K562 (cell line): ENCODE measurements at regions not wholly inside any gene's neighbourhood (a gene's known extent, or its start where the extent isn't known, plus 50 kb on each side); places are given as distances from the start of the nearest gene placed in this dataset.

Source experiments
- ATAC-seq: fragments of 200-7000 bp; cut with Tn5 transposase; 3 replicates; pipeline ENCODE4 v1.9.1; 2020; ENCODE audit warnings: moderate library complexity
- BruUV-seq: library from RNA; stranded (reverse); fragments of 400-500 nt; replicated peaks from 2 replicates; lab custom pipeline; 2021; lab: Mats Ljungman, UMichigan
- CTCF ChIA-PET: fragments of 300-600 bp; formaldehyde crosslinking; extraction: SDS; loops from one replicate; lab custom pipeline; 2021; ENCODE audit warnings: low intra/inter-chr PET ratio; lab: Yijun Ruan, JAX
- POLR2A ChIA-PET: fragments of 300-600, 350-650 bp; sonication (Branson Sonifier 250); formaldehyde crosslinking; extraction: SDS; loops from one replicate; lab custom pipeline; 2021; ENCODE audit warnings: antibody characterized with exemption, inconsistent platforms; lab: Yijun Ruan, JAX
- DNase-seq, 4 experiments: peaks; one replicate each; pipeline versions ENCODE4 v3.0.0 to v3.0.0-alpha.2; 2011 to 2018; ENCODE audit warnings: low spot score in 3 of 4, mixed read lengths in 3 of 4; ENCODE audit errors: extremely low read depth in 1 of 4
- FAIRE-seq: peaks from 2 replicates; lab custom pipeline; 2011; peaks lifted over from hg19 to GRCh38; lab: Jason Lieb, UNC
- H2AFZ ChIP-seq: 2 replicates; pipeline ENCODE4 v1.6.0; 2011; ENCODE audit warnings: low read depth, low read length, control low read depth, inconsistent platforms
- H3K27ac ChIP-seq: fragments of 200-600 bp; 3 replicates; pipeline ENCODE4 v1.8.0; 2011; ENCODE audit warnings: low read depth, mild to moderate bottlenecking, control low read depth, inconsistent platforms, low read length, moderate library complexity, mixed read lengths; ENCODE audit errors: extremely low read depth
- H3K27me3 ChIP-seq, 2 experiments: fragments of 300-600 bp in 1 of 2; 2 replicates in 1 of 2; 3 replicates in 1 of 2; pipeline versions ENCODE4 v1.6.0 to v1.8.0; 2011; ENCODE audit warnings: inconsistent platforms in 2 of 2, low read length in 2 of 2, mild to moderate bottlenecking in 1 of 2, mixed read lengths in 1 of 2, moderate library complexity in 1 of 2; ENCODE audit not compliant: control insufficient read depth in 2 of 2, insufficient read depth in 2 of 2
- H3K36me3 ChIP-seq: fragments of 300-600 bp; 3 replicates; pipeline ENCODE4 v1.8.0; 2011; ENCODE audit warnings: mild to moderate bottlenecking, low read length, inconsistent platforms; ENCODE audit not compliant: control insufficient read depth, insufficient read depth
- H3K4me1 ChIP-seq, 2 experiments: fragments of 200-600 bp in 1 of 2; replicated peaks in 1 of 2; 2 replicates in 1 of 2; 3 replicates in 1 of 2; pipeline versions ENCODE4 v1.5.1 to v1.8.0; 2011; ENCODE audit warnings: inconsistent platforms in 2 of 2, low read length in 2 of 2, mild to moderate bottlenecking in 1 of 2, mixed read lengths in 1 of 2, moderate library complexity in 1 of 2; ENCODE audit not compliant: control insufficient read depth in 2 of 2, insufficient read depth in 2 of 2
- H3K4me2 ChIP-seq: 2 replicates; pipeline ENCODE4 v1.6.1; 2011; ENCODE audit warnings: low read length, control low read depth, inconsistent platforms, mixed read lengths; ENCODE audit not compliant: insufficient read depth
- H3K4me3 ChIP-seq: fragments of 200-600 bp; sonication (generic), shearing (Covaris generic); 2 replicates; pipeline ENCODE4 v1.5.1; 2016; ENCODE audit warnings: control low read depth, inconsistent platforms
- H3K79me2 ChIP-seq: fragments of 200-600 bp; 3 replicates; pipeline ENCODE4 v1.8.0; 2011; ENCODE audit warnings: low read length, inconsistent platforms; ENCODE audit not compliant: control insufficient read depth, insufficient read depth
- H3K9ac ChIP-seq, 2 experiments: 2 replicates each; pipeline versions ENCODE4 v1.6.0 to v1.6.1; 2011; ENCODE audit warnings: low read depth in 2 of 2, low read length in 2 of 2, control low read depth in 1 of 2, inconsistent platforms in 1 of 2, mild to moderate bottlenecking in 1 of 2, mixed read lengths in 1 of 2; ENCODE audit not compliant: insufficient read depth in 1 of 2
- H3K9me1 ChIP-seq: one replicate; pipeline ENCODE4 v1.6.0; 2011; ENCODE audit warnings: inconsistent platforms, mild to moderate bottlenecking, low read length, moderate library complexity; ENCODE audit not compliant: control insufficient read depth, insufficient read depth
- H3K9me3 ChIP-seq: replicated peaks from 2 replicates; pipeline ENCODE4 v1.5.1; 2011; ENCODE audit warnings: low read depth, low read length, inconsistent platforms; ENCODE audit not compliant: control insufficient read depth, insufficient read depth
- H4K20me1 ChIP-seq: replicated peaks from 2 replicates; pipeline ENCODE4 v1.6.1; 2011; ENCODE audit warnings: low read length, inconsistent platforms, mixed read lengths; ENCODE audit not compliant: control insufficient read depth, insufficient read depth
- AFF4 ChIP-seq: sonication (generic); formaldehyde crosslinking; IDR thresholded peaks from 2 replicates; pipeline ENCODE4 v1.8.0; 2023; ENCODE audit warnings: mild to moderate bottlenecking, missing genetic modification reagents
- CGGBP1 ChIP-seq: fragments of 250-450 bp; sonication (Bioruptor Pico); IDR thresholded peaks from 2 replicates; pipeline ENCODE4 v1.9.0; 2021; ENCODE audit warnings: mild to moderate bottlenecking
- ETS2 ChIP-seq: IDR thresholded peaks from 2 replicates; pipeline ENCODE4 v1.6.1; 2016; ENCODE audit warnings: borderline replicate concordance, missing genetic modification characterization, mild to moderate bottlenecking, moderate library complexity, missing compliant biosample characterization; ENCODE audit not compliant: poor library complexity, severe bottlenecking
- LARP7 ChIP-seq: fragments of 450-650 bp; IDR thresholded peaks from 2 replicates; pipeline ENCODE4 v1.6.1; 2016
- PHF20 ChIP-seq: fragments of 450-650 bp; IDR thresholded peaks from 2 replicates; pipeline ENCODE4 v1.6.1; 2018; ENCODE audit not compliant: partially characterized antibody
- in situ Hi-C: fragments of 300-500 bp; cut with MboI; formaldehyde crosslinking; loops from 4 replicates; pipeline ENCODE4 v1.15.0; 2018; ENCODE audit warnings: inconsistent platforms, mixed read lengths
- intact Hi-C: fragments of 100-400 bp; cut with micrococcal nuclease; formaldehyde crosslinking; loops from 2 replicates; pipeline ENCODE4 v1.14.2; 2022
- TF ChIP-seq, protein P1 (sequence below): sonication (generic); formaldehyde crosslinking; IDR thresholded peaks from 2 replicates; pipeline ENCODE4 v1.8.0; 2022; ENCODE audit warnings: mild to moderate bottlenecking, missing genetic modification reagents, borderline replicate concordance

GRCh38 chr13:72208112-72208645 is 341.2 kb upstream of the DACH1 start:
- BruUV-seq, result no TSS peak
- FAIRE-seq, result no peak

More at GRCh38 chr13:72208112-72208645, 341.2 kb upstream of the DACH1 start:
- Histone ChIP-seq H3K36me3 (no peaks in the 10 kb centered on the region), H2AFZ (no peak overlapping the region), H3K4me3 (no peak overlapping the region), H3K79me2 (no peaks in the 10 kb centered on the region), H3K9me3 (no peaks in the 10 kb centered on the region), H4K20me1 (no peaks in the 10 kb centered on the region), H3K27me3 (no peaks in the 10 kb centered on the region), H3K27ac (no peak overlapping the region), H3K9me1 (no peaks in the 10 kb centered on the region), H3K4me2 (no peak overlapping the region), H3K4me1 (no peaks in the 10 kb centered on the region), H3K9ac (no peak overlapping the region)
- no peak for TF ChIP-seq ETS2 (tag)
- no peak for TF ChIP-seq CGGBP1
- TF ChIP-seq PHF20, result no peak
- TF ChIP-seq LARP7, result no peak
- TF ChIP-seq, protein P1, sequence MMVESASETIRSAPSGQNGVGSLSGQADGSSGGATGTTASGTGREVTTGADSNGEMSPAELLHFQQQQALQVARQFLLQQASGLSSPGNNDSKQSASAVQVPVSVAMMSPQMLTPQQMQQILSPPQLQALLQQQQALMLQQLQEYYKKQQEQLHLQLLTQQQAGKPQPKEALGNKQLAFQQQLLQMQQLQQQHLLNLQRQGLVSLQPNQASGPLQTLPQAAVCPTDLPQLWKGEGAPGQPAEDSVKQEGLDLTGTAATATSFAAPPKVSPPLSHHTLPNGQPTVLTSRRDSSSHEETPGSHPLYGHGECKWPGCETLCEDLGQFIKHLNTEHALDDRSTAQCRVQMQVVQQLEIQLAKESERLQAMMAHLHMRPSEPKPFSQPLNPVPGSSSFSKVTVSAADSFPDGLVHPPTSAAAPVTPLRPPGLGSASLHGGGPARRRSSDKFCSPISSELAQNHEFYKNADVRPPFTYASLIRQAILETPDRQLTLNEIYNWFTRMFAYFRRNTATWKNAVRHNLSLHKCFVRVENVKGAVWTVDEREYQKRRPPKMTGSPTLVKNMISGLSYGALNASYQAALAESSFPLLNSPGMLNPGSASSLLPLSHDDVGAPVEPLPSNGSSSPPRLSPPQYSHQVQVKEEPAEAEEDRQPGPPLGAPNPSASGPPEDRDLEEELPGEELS (CRISPR knock-in tag), result no peak
- TF ChIP-seq AFF4, result no peak
- ChIA-PET CTCF (no interaction called here), POLR2A (no interaction called here)
- intact Hi-C loops, result no loop called here
- DNase-seq (no peak), ATAC-seq (no peak)
- in situ Hi-C loops, result no loop called here
